Testis (tissue), 2 donors: ENCODE measurements at regions not wholly inside any gene's neighbourhood (a gene's known extent, or its start where the extent isn't known, plus 50 kb on each side); places are given as distances from the start of the nearest gene placed in this dataset.

Experiments
- POLR2A ChIP-seq: fragments of 450-650 bp; IDR thresholded peaks from one replicate; pipeline ENCODE4 v1.6.1; 2017; ENCODE audit warnings: antibody characterized with exemption, mild to moderate bottlenecking, moderate library complexity
- TF ChIP-seq, protein P1 (sequence below), 3 experiments: fragments of 450-650 bp in 2 of 3; fragments of 200-600 bp in 1 of 3; sonication (generic) in 1 of 3; IDR thresholded peaks; one replicate each; pipeline ENCODE4 v1.5.1; 2016 to 2019; ENCODE audit warnings: antibody characterized with exemption in 3 of 3, mild to moderate bottlenecking in 2 of 3, moderate library complexity in 1 of 3

DNA sequence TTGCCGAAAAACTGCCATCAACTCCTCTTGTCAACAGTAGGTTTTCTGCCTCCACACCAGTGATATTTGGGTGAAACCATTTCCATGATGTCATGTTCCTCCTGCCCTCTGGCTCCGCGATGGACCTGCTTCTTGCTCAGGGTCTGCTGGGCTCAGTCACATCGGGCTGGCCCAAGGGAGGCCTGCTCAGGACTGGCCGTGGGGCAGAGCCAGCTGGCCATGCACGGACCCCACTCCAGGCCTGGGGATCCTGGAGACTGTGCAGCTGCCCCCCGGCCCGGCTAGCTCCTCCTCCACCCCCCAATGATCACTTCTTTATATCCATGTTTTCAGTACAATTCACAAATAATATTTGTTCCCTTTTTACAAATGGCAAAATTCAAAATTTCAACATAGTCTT, 270.3 kb upstream of the CCDC54 start:
- TF ChIP-seq, protein P1, sequence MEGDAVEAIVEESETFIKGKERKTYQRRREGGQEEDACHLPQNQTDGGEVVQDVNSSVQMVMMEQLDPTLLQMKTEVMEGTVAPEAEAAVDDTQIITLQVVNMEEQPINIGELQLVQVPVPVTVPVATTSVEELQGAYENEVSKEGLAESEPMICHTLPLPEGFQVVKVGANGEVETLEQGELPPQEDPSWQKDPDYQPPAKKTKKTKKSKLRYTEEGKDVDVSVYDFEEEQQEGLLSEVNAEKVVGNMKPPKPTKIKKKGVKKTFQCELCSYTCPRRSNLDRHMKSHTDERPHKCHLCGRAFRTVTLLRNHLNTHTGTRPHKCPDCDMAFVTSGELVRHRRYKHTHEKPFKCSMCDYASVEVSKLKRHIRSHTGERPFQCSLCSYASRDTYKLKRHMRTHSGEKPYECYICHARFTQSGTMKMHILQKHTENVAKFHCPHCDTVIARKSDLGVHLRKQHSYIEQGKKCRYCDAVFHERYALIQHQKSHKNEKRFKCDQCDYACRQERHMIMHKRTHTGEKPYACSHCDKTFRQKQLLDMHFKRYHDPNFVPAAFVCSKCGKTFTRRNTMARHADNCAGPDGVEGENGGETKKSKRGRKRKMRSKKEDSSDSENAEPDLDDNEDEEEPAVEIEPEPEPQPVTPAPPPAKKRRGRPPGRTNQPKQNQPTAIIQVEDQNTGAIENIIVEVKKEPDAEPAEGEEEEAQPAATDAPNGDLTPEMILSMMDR (IDR thresholded peaks at IDR 0.05) = no peak
- TF ChIP-seq POLR2A = no peak
